ENCODE measurements at regions not wholly inside any gene's neighbourhood (a gene's known extent, or its start where the extent isn't known, plus 50 kb on each side); places are given as distances from the start of the nearest gene placed in this dataset.

DNA sequence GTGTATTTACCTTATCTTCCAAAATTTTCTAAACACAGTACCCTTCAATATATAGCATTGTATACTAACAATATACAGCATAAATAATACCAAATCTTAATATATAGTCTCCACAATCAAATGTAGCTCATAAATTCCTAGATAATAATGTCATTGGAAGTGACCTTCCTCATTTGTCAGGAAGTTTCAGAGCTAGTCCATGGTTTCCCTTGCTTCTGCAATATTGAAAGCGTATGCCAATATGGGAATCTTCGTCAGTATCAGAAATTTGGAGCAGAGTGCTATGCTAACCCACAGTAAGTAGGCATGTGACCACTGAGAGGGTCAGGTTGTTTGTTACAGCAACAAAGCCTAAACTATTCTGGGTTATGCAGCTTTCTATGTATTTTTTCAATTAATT, 774.9 kb upstream of the CDH10 start:
- TF ChIP-seq, protein P1, sequence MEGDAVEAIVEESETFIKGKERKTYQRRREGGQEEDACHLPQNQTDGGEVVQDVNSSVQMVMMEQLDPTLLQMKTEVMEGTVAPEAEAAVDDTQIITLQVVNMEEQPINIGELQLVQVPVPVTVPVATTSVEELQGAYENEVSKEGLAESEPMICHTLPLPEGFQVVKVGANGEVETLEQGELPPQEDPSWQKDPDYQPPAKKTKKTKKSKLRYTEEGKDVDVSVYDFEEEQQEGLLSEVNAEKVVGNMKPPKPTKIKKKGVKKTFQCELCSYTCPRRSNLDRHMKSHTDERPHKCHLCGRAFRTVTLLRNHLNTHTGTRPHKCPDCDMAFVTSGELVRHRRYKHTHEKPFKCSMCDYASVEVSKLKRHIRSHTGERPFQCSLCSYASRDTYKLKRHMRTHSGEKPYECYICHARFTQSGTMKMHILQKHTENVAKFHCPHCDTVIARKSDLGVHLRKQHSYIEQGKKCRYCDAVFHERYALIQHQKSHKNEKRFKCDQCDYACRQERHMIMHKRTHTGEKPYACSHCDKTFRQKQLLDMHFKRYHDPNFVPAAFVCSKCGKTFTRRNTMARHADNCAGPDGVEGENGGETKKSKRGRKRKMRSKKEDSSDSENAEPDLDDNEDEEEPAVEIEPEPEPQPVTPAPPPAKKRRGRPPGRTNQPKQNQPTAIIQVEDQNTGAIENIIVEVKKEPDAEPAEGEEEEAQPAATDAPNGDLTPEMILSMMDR (IDR thresholded peaks at IDR 0.05 in 8 of 11, conservative IDR thresholded peaks at IDR 0.05 in 3 of 11), result no peak
- no peak for TF ChIP-seq POLR2A (IDR thresholded peaks at IDR 0.05)
